ENCODE measurements at regions not wholly inside any gene's neighbourhood (a gene's known extent, or its start where the extent isn't known, plus 50 kb on each side); places are given as distances from the start of the nearest gene placed in this dataset.

- H3K27ac ChIP-seq (ENCODE audit: insufficient read depth, low read length) = no peak overlapping the region
- TF ChIP-seq EZH2 (IDR thresholded peaks at IDR 0.05; ENCODE audit: low read length, missing control alignments) = no peak
- TF ChIP-seq CTCF (conservative IDR thresholded peaks at IDR 0.05 in 1 of 2, IDR thresholded peaks at IDR 0.05 in 1 of 2; ENCODE audit: low read depth in 1 of 2, low read length in 2 of 2) = no peak
- no peak overlapping the region for H2AFZ ChIP-seq (ENCODE audit: low read length)
- H3K36me3 ChIP-seq (ENCODE audit: control insufficient read depth, insufficient read depth, low read length) = no peaks in the 10 kb centered on the region
- no peak overlapping the region for H3K9ac ChIP-seq (ENCODE audit: insufficient read depth, low read length)
- H3K4me1 ChIP-seq (ENCODE audit: control insufficient read depth, extremely low read depth, insufficient read depth, low read length) = no peaks in the 10 kb centered on the region
- no peaks in the 10 kb centered on the region for H3K27me3 ChIP-seq (ENCODE audit: control insufficient read depth, insufficient read depth, low read length)
- H3K4me3 ChIP-seq (replicated peaks in 1 of 4; ENCODE audit: control extremely low read depth in 1 of 4, insufficient read depth in 1 of 4, low read depth in 3 of 4, low read length in 4 of 4) = no peak overlapping the region
- H3K9me3 ChIP-seq (ENCODE audit: control insufficient read depth, insufficient read depth, low read depth, low read length) = no peaks in the 10 kb centered on the region
- H3K4me2 ChIP-seq (ENCODE audit: extremely low read depth, insufficient read depth, low read length) = no peak overlapping the region
- no peaks in the 10 kb centered on the region for H3K79me2 ChIP-seq (ENCODE audit: control insufficient read depth, insufficient read depth, low read length)
- no peaks in the 10 kb centered on the region for H4K20me1 ChIP-seq (ENCODE audit: control insufficient read depth, extremely low read depth, insufficient read depth, low read length)
- DNase-seq (ENCODE audit: low read depth in 2 of 2) = peak in 1 of 2 donors; percentile 22
These were observed 614.6 kb upstream of the CDH5 start for GRCh38 chr16:65751622-65752521.

GRCh38 chr16:65749506-65749905 lies 617.0 kb upstream of the CDH5 start:
- TF ChIP-seq EZH2 (IDR thresholded peaks at IDR 0.05; ENCODE audit: low read length, missing control alignments) (no peak), CTCF (conservative IDR thresholded peaks at IDR 0.05 in 1 of 2, IDR thresholded peaks at IDR 0.05 in 1 of 2; ENCODE audit: low read depth in 1 of 2, low read length in 2 of 2) (no peak)
- H3K27ac ChIP-seq (ENCODE audit: insufficient read depth, low read length) = no peak overlapping the region
- no peaks in the 10 kb centered on the region for H3K4me1 ChIP-seq (ENCODE audit: control insufficient read depth, extremely low read depth, insufficient read depth, low read length)

GRCh38 chr16:65746941-65747340 lies 619.5 kb upstream of the CDH5 start:
- Histone ChIP-seq H4K20me1 (ENCODE audit: control insufficient read depth, extremely low read depth, insufficient read depth, low read length) (no peaks in the 10 kb centered on the region), H3K27me3 (ENCODE audit: control insufficient read depth, insufficient read depth, low read length) (no peaks in the 10 kb centered on the region), H3K9me3 (ENCODE audit: control insufficient read depth, insufficient read depth, low read depth, low read length) (no peaks in the 10 kb centered on the region), H2AFZ (ENCODE audit: low read length) (no peak overlapping the region), H3K4me2 (ENCODE audit: extremely low read depth, insufficient read depth, low read length) (no peak overlapping the region), H3K36me3 (ENCODE audit: control insufficient read depth, insufficient read depth, low read length) (no peaks in the 10 kb centered on the region), H3K4me3 (replicated peaks in 1 of 4; ENCODE audit: control extremely low read depth in 1 of 4, insufficient read depth in 1 of 4, low read depth in 3 of 4, low read length in 4 of 4) (no peak overlapping the region), H3K4me1 (ENCODE audit: control insufficient read depth, extremely low read depth, insufficient read depth, low read length) (no peaks in the 10 kb centered on the region), H3K27ac (ENCODE audit: insufficient read depth, low read length) (no peak overlapping the region), H3K9ac (ENCODE audit: insufficient read depth, low read length) (no peak overlapping the region), H3K79me2 (ENCODE audit: control insufficient read depth, insufficient read depth, low read length) (no peaks in the 10 kb centered on the region)
- DNase-seq (ENCODE audit: low read depth in 2 of 2) = no peak
- TF ChIP-seq CTCF (conservative IDR thresholded peaks at IDR 0.05 in 1 of 2, IDR thresholded peaks at IDR 0.05 in 1 of 2; ENCODE audit: low read depth in 1 of 2, low read length in 2 of 2) (no peak), EZH2 (IDR thresholded peaks at IDR 0.05; ENCODE audit: low read length, missing control alignments) (no peak)

More at GRCh38 chr16:65749506-65749905, 617.0 kb upstream of the CDH5 start:
- Histone ChIP-seq H3K4me3 (replicated peaks in 1 of 4; ENCODE audit: control extremely low read depth in 1 of 4, insufficient read depth in 1 of 4, low read depth in 3 of 4, low read length in 4 of 4) (no peak overlapping the region), H3K9ac (ENCODE audit: insufficient read depth, low read length) (no peak overlapping the region), H3K4me2 (ENCODE audit: extremely low read depth, insufficient read depth, low read length) (no peak overlapping the region), H3K9me3 (ENCODE audit: control insufficient read depth, insufficient read depth, low read depth, low read length) (no peaks in the 10 kb centered on the region), H3K79me2 (ENCODE audit: control insufficient read depth, insufficient read depth, low read length) (no peaks in the 10 kb centered on the region), H2AFZ (ENCODE audit: low read length) (no peak overlapping the region), H3K36me3 (ENCODE audit: control insufficient read depth, insufficient read depth, low read length) (no peaks in the 10 kb centered on the region), H4K20me1 (ENCODE audit: control insufficient read depth, extremely low read depth, insufficient read depth, low read length) (no peaks in the 10 kb centered on the region), H3K27me3 (ENCODE audit: control insufficient read depth, insufficient read depth, low read length) (no peaks in the 10 kb centered on the region)
- DNase-seq (ENCODE audit: low read depth in 2 of 2) = no peak
